HEK293T (cell line): ENCODE measurements at regions not wholly inside any gene's neighbourhood (a gene's known extent, or its start where the extent isn't known, plus 50 kb on each side); places are given as distances from the start of the nearest gene placed in this dataset.

Experiments
- CTCF ChIA-PET: fragments of 350-600 bp; formaldehyde crosslinking; extraction: SDS; loops from one replicate; lab custom pipeline; 2021; ENCODE audit warnings: antibody characterized with exemption, inconsistent platforms; lab: Yijun Ruan, JAX
- POLR2A ChIA-PET: fragments of 350-600 bp; formaldehyde crosslinking; extraction: SDS; loops from one replicate; lab custom pipeline; 2020; ENCODE audit warnings: antibody characterized with exemption, inconsistent platforms; lab: Yijun Ruan, JAX
- DNase-seq: peaks from one replicate; pipeline ENCODE4 v3.0.0; 2012; ENCODE audit warnings: mixed read lengths; ENCODE audit errors: extremely low spot score
- ARNT ChIP-seq: fragments of 450-650 bp; IDR thresholded peaks from 2 replicates; pipeline ENCODE4 v1.6.1; 2017; ENCODE audit warnings: mild to moderate bottlenecking
- BHLHE40 ChIP-seq: fragments of 450-650 bp; IDR thresholded peaks from 2 replicates; pipeline ENCODE4 v1.6.1; 2016; ENCODE audit warnings: mild to moderate bottlenecking, moderate library complexity, borderline replicate concordance
- CTBP1 ChIP-seq: fragments of 450-650 bp; IDR thresholded peaks from 2 replicates; pipeline ENCODE4 v1.6.1; 2016; ENCODE audit warnings: borderline replicate concordance
- ELF4 ChIP-seq: fragments of 450-650 bp; IDR thresholded peaks from 2 replicates; pipeline ENCODE4 v1.6.1; 2017; ENCODE audit warnings: antibody characterized with exemption
- FOXA1 ChIP-seq: fragments of 450-650 bp; IDR thresholded peaks from 2 replicates; pipeline ENCODE4 v1.6.1; 2016; ENCODE audit warnings: mild to moderate bottlenecking
- FOXK2 ChIP-seq: fragments of 450-650 bp; IDR thresholded peaks from 2 replicates; pipeline ENCODE4 v1.6.1; 2016; ENCODE audit warnings: mild to moderate bottlenecking
- FOXM1 ChIP-seq: fragments of 450-650 bp; IDR thresholded peaks from 2 replicates; pipeline ENCODE4 v1.6.1; 2017; ENCODE audit warnings: mild to moderate bottlenecking, borderline replicate concordance
- HDGF ChIP-seq: fragments of 450-650 bp; IDR thresholded peaks from 2 replicates; pipeline ENCODE4 v1.6.1; 2017; ENCODE audit warnings: antibody characterized with exemption, borderline replicate concordance
- L3MBTL2 ChIP-seq: fragments of 450-650 bp; conservative IDR thresholded peaks from 2 replicates; pipeline ENCODE4 v1.6.1; 2016; ENCODE audit warnings: mild to moderate bottlenecking
- LEF1 ChIP-seq: fragments of 450-650 bp; IDR thresholded peaks from 2 replicates; pipeline ENCODE4 v1.6.1; 2017; ENCODE audit warnings: mild to moderate bottlenecking, borderline replicate concordance
- NFRKB ChIP-seq: fragments of 450-650 bp; IDR thresholded peaks from 2 replicates; pipeline ENCODE4 v1.6.1; 2016; ENCODE audit warnings: mild to moderate bottlenecking, moderate library complexity
- PKNOX1 ChIP-seq: fragments of 450-650 bp; IDR thresholded peaks from 2 replicates; pipeline ENCODE4 v1.6.1; 2016
- SP1 ChIP-seq: fragments of 450-650 bp; IDR thresholded peaks from 2 replicates; pipeline ENCODE4 v1.6.1; 2017
- SUZ12 ChIP-seq: fragments of 450-650 bp; IDR thresholded peaks from 2 replicates; pipeline ENCODE4 v1.6.1; 2016; ENCODE audit warnings: mild to moderate bottlenecking
- TARDBP ChIP-seq: fragments of 450-650 bp; IDR thresholded peaks from 2 replicates; pipeline ENCODE4 v1.6.1; 2016
- ZNF384 ChIP-seq: fragments of 450-650 bp; IDR thresholded peaks from 2 replicates; pipeline ENCODE4 v1.6.1; 2016

- TF ChIP-seq FOXK2: no peak
- no peak for TF ChIP-seq NFRKB
- TF ChIP-seq SP1: no peak
- TF ChIP-seq PKNOX1: no peak
- TF ChIP-seq ELF4: no peak
- TF ChIP-seq HDGF: no peak
- TF ChIP-seq L3MBTL2: no peak
- no peak for TF ChIP-seq LEF1
- no peak for TF ChIP-seq ZNF384
- TF ChIP-seq FOXM1: no peak
- no peak for TF ChIP-seq SUZ12
- POLR2A ChIA-PET: no interaction called here
- DNase-seq: no peak
- CTCF ChIA-PET: no interaction called here
These were observed 426.4 kb downstream of the PCNX1 start for GRCh38 chr14:71333705-71334104.

- CTCF ChIA-PET: no interaction called here
- POLR2A ChIA-PET: no interaction called here
- DNase-seq: no peak
- TF ChIP-seq LEF1 (no peak), SUZ12 (no peak), HDGF (no peak), SP1 (no peak), NFRKB (no peak), PKNOX1 (no peak), FOXA1 (no peak), FOXM1 (no peak), ELF4 (no peak), ZNF384 (no peak), TARDBP (no peak), CTBP1 (no peak), BHLHE40 (no peak), L3MBTL2 (no peak), ARNT (no peak), FOXK2 (no peak)
These were observed 429.4 kb downstream of the PCNX1 start for GRCh38 chr14:71336489-71337192.

GRCh38 chr14:71338153-71338552 lies 430.9 kb downstream of the PCNX1 start:
- ChIA-PET POLR2A (no interaction called here), CTCF (no interaction called here)
- DNase-seq: no peak
- TF ChIP-seq ELF4 (no peak), LEF1 (no peak), NFRKB (no peak), BHLHE40 (no peak), FOXK2 (no peak), L3MBTL2 (no peak), TARDBP (no peak), PKNOX1 (no peak), FOXA1 (no peak), HDGF (no peak), CTBP1 (no peak)

- TF ChIP-seq CTBP1 (no peak), PKNOX1 (peak; percentile 77)
- ChIA-PET POLR2A (no interaction called here), CTCF (no interaction called here)
- DNase-seq: no peak
These were observed 432.6 kb downstream of the PCNX1 start for GRCh38 chr14:71339650-71340415.

- DNase-seq: no peak
These were observed 433.9 kb downstream of the PCNX1 start for GRCh38 chr14:71341156-71341555.

More at GRCh38 chr14:71341156-71341555, 433.9 kb downstream of the PCNX1 start:
- TF ChIP-seq LEF1 (no peak), BHLHE40 (no peak), ZNF384 (no peak), SP1 (no peak), NFRKB (no peak), ELF4 (no peak), SUZ12 (no peak), ARNT (no peak), FOXA1 (no peak), HDGF (no peak), FOXK2 (no peak), PKNOX1 (no peak), FOXM1 (no peak), TARDBP (no peak), L3MBTL2 (no peak), CTBP1 (no peak)
- ChIA-PET CTCF (no interaction called here), POLR2A (no interaction called here)
